ENCODE measurements at regions not wholly inside any gene's neighbourhood (a gene's known extent, or its start where the extent isn't known, plus 50 kb on each side); places are given as distances from the start of the nearest gene placed in this dataset.
"Not testable (repeated sequence)": the region's sequence is repeated elsewhere in the genome, so short reads cannot be mapped to it uniquely, and the experiment has no call there.

GRCh38 chr20:2223558-2224367, 72.0 kb upstream of the TGM3 start:
- no peaks in the 10 kb centered on the region; the same call in 1 of the 2 replicates for H3K36me3 ChIP-seq (ENCODE audit: insufficient read depth, low read length)
- no peaks in the 10 kb centered on the region for H3F3A ChIP-seq (ENCODE audit: insufficient read depth, low read length)
- TF ChIP-seq EZH2 (IDR thresholded peaks at IDR 0.05; ENCODE audit: borderline replicate concordance, low read length) (no peak), CTCF (IDR thresholded peaks at IDR 0.05; ENCODE audit: low read length) (no peak)
- H3K9ac ChIP-seq (ENCODE audit: low read length): no peak overlapping the region
- H2AFZ ChIP-seq (ENCODE audit: low read length): no peak overlapping the region
- no peaks in the 10 kb centered on the region for H3K27me3 ChIP-seq (ENCODE audit: insufficient read depth, low read length)
- H4K20me1 ChIP-seq (ENCODE audit: insufficient read depth, low read length): no peaks in the 10 kb centered on the region
- no peak overlapping the region for H3K4me2 ChIP-seq (ENCODE audit: low read length)
- H3K9me3 ChIP-seq (ENCODE audit: low read length): 0 out of 2 replicates have a peak, but pooled peaks cover 3% of the 10 kb centered on the region
- H3K27ac ChIP-seq (ENCODE audit: low read depth, low read length, poor library complexity, severe bottlenecking): no peak overlapping the region
- H3K4me3 ChIP-seq (ENCODE audit: low read depth, low read length, poor library complexity, severe bottlenecking): no peak overlapping the region
- H3K79me2 ChIP-seq (ENCODE audit: insufficient read depth, low read length): no peaks in the 10 kb centered on the region
- H3K4me1 ChIP-seq (ENCODE audit: insufficient read depth, low read length, severe bottlenecking): no peaks in the 10 kb centered on the region
- no peaks in the 10 kb centered on the region for H3K9me2 ChIP-seq (ENCODE audit: low read depth, low read length)

DNA sequence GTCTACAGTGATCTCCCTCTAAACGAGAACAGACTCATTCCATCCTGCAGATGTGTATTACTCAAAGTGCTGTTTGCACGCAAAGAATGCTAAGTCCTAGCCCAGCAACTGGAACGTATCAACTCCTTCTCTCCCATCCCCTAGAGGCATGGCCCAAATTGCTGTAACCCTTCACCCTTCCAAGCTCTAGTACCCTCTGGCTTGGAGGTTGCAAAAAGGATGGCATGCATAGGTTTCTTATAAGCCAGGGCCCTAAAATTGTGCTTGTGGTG, 71.5 kb upstream of the TGM3 start:
- no peak for TF ChIP-seq EZH2 (IDR thresholded peaks at IDR 0.05; ENCODE audit: borderline replicate concordance, low read length)
- no peak for TF ChIP-seq CTCF (IDR thresholded peaks at IDR 0.05; ENCODE audit: low read length)
- Histone ChIP-seq H3K36me3 (ENCODE audit: insufficient read depth, low read length) (no peaks in the 10 kb centered on the region; the same call in 1 of the 2 replicates), H2AFZ (ENCODE audit: low read length) (no peak overlapping the region), H3K9ac (ENCODE audit: low read length) (no peak overlapping the region), H3K4me1 (ENCODE audit: insufficient read depth, low read length, severe bottlenecking) (no peaks in the 10 kb centered on the region), H3K9me3 (ENCODE audit: low read length) (0 out of 2 replicates have a peak, but pooled peaks cover 3% of the 10 kb centered on the region), H3F3A (ENCODE audit: insufficient read depth, low read length) (no peaks in the 10 kb centered on the region), H4K20me1 (ENCODE audit: insufficient read depth, low read length) (no peaks in the 10 kb centered on the region), H3K27ac (ENCODE audit: low read depth, low read length, poor library complexity, severe bottlenecking) (no peak overlapping the region), H3K27me3 (ENCODE audit: insufficient read depth, low read length) (no peaks in the 10 kb centered on the region), H3K4me3 (ENCODE audit: low read depth, low read length, poor library complexity, severe bottlenecking) (no peak overlapping the region), H3K4me2 (ENCODE audit: low read length) (no peak overlapping the region), H3K79me2 (ENCODE audit: insufficient read depth, low read length) (no peaks in the 10 kb centered on the region), H3K9me2 (ENCODE audit: low read depth, low read length) (no peaks in the 10 kb centered on the region)

GRCh38 chr20:2227285-2227684, 68.5 kb upstream of the TGM3 start:
- not testable (repeated sequence) for H3K4me1 ChIP-seq (ENCODE audit: insufficient read depth, low read length, severe bottlenecking); H3K4me2 ChIP-seq (ENCODE audit: low read length); H3K9ac ChIP-seq (ENCODE audit: low read length)

GRCh38 chr20:2227861-2228260, 67.9 kb upstream of the TGM3 start:
- no peaks in the 10 kb centered on the region for H3K9me3 ChIP-seq (ENCODE audit: low read length)
- TF ChIP-seq CTCF (IDR thresholded peaks at IDR 0.05; ENCODE audit: low read length) (no peak), EZH2 (IDR thresholded peaks at IDR 0.05; ENCODE audit: borderline replicate concordance, low read length) (no peak)
- H2AFZ ChIP-seq (ENCODE audit: low read length): no peak overlapping the region
- H3K4me1 ChIP-seq (ENCODE audit: insufficient read depth, low read length, severe bottlenecking): no peaks in the 10 kb centered on the region
- no peak overlapping the region for H3K9ac ChIP-seq (ENCODE audit: low read length)
- no peaks in the 10 kb centered on the region for H3K36me3 ChIP-seq (ENCODE audit: insufficient read depth, low read length)
- no peaks in the 10 kb centered on the region for H3F3A ChIP-seq (ENCODE audit: insufficient read depth, low read length)
- H3K9me2 ChIP-seq (ENCODE audit: low read depth, low read length): no peaks in the 10 kb centered on the region
- H3K27me3 ChIP-seq (ENCODE audit: insufficient read depth, low read length): no peaks in the 10 kb centered on the region
- no peak overlapping the region for H3K4me2 ChIP-seq (ENCODE audit: low read length)
- H4K20me1 ChIP-seq (ENCODE audit: insufficient read depth, low read length): no peaks in the 10 kb centered on the region
- H3K27ac ChIP-seq (ENCODE audit: low read depth, low read length, poor library complexity, severe bottlenecking): no peak overlapping the region
- H3K79me2 ChIP-seq (ENCODE audit: insufficient read depth, low read length): no peaks in the 10 kb centered on the region
- no peak overlapping the region for H3K4me3 ChIP-seq (ENCODE audit: low read depth, low read length, poor library complexity, severe bottlenecking)

More at GRCh38 chr20:2227285-2227684, 68.5 kb upstream of the TGM3 start:
- H2AFZ ChIP-seq (ENCODE audit: low read length); H3K27ac ChIP-seq (ENCODE audit: low read depth, low read length, poor library complexity, severe bottlenecking); H4K20me1 ChIP-seq (ENCODE audit: insufficient read depth, low read length); H3K9me3 ChIP-seq (ENCODE audit: low read length); H3F3A ChIP-seq (ENCODE audit: insufficient read depth, low read length); H3K36me3 ChIP-seq (ENCODE audit: insufficient read depth, low read length); H3K4me3 ChIP-seq (ENCODE audit: low read depth, low read length, poor library complexity, severe bottlenecking); H3K79me2 ChIP-seq (ENCODE audit: insufficient read depth, low read length); H3K27me3 ChIP-seq (ENCODE audit: insufficient read depth, low read length); H3K9me2 ChIP-seq (ENCODE audit: low read depth, low read length): not testable (repeated sequence)
